ENCODE measurements at regions not wholly inside any gene's neighbourhood (a gene's known extent, or its start where the extent isn't known, plus 50 kb on each side); places are given as distances from the start of the nearest gene placed in this dataset.
"Not testable (repeated sequence)": the region's sequence is repeated elsewhere in the genome, so short reads cannot be mapped to it uniquely, and the experiment has no call there.

DNA sequence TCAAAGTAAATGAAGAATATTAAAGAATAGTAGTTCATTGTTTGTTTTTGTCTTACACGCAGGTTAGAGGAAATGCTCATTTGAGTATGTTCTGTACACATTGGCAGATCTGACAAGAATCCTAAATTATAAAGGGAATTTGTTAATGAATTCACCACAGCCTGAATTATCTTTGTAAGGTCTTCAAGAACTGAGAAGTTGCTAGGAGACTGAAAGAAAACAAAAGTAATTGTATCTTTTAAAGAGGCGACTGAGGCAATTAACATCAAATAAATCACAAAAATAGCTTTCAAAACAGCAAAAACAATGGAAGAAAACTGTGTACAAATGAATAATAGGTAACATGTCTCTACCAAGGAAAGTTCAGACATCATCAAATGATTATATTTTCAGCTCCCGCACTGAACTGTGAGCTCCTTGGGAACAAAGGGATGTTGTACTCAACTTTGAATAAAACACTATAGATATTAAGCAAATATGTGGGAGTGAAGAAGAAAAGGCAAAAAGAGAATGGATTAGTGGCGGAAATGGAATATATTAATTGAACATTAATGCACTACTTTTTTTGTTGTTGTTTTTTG lies 51.7 kb upstream of the ATIC start:
- Histone ChIP-seq H3K27me3 (replicated peaks) (no peaks in the 10 kb centered on the region), H3K4me1 (replicated peaks) (no peaks in the 10 kb centered on the region), H3K36me3 (no peaks in the 10 kb centered on the region), H3K27ac (no peak overlapping the region), H3K4me3 (no peak overlapping the region), H3K9me3 (replicated peaks) (no peaks in the 10 kb centered on the region)
- DNase-seq (ENCODE audit: low read depth in 1 of 2, low spot score in 2 of 2), result no peak

DNA sequence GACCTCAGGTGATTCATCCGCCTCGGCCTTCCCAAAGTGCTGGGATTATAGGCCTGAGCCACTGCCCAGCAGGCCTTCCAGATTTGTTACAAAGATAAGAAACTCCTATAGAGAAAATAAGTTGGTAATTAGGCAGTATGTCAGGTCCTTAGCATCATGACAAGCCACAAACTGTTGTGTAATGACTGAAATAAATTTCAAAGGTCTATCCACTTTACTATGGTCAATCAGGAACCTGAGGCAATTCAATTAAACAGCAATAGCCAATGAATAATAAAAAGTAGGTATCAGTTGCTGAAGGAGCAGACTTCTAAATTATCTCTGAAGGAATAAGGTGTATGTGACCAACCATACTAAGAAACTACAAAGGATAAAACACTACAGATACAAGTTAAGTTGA lies 62.4 kb upstream of the ATIC start:
- Histone ChIP-seq H3K36me3 (no peaks in the 10 kb centered on the region), H3K27me3 (replicated peaks) (no peaks in the 10 kb centered on the region), H3K4me1 (replicated peaks) (no peaks in the 10 kb centered on the region), H3K9me3 (replicated peaks) (no peaks in the 10 kb centered on the region), H3K4me3 (no peak overlapping the region), H3K27ac (no peak overlapping the region)
- DNase-seq (ENCODE audit: low read depth in 1 of 2, low spot score in 2 of 2), result no peak

DNA sequence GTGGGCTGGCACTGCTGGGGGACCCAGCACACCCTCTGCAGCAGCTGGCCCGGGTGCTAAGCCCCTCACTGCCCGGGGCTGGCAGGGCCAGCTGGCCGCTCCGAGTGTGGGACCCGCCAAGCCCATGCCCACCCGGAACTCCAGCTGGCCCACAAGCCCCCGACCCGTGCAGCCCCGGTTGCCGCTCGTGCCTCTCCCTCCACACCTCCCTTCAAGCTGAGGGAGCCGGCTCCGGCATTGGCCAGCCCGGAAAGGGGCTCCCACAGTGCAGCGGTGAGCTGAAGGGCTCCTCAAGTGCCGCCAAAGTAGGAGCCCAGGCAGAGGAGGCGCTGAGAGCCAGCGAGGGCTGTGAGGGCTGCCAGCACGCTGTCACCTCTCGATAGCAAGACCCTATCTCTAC lies 65.9 kb upstream of the ATIC start:
- not testable (repeated sequence) for H3K36me3 ChIP-seq; H3K27me3 ChIP-seq (replicated peaks); H3K4me3 ChIP-seq; H3K4me1 ChIP-seq (replicated peaks); H3K9me3 ChIP-seq (replicated peaks); DNase-seq (ENCODE audit: low read depth in 1 of 2, low spot score in 2 of 2); H3K27ac ChIP-seq

DNA sequence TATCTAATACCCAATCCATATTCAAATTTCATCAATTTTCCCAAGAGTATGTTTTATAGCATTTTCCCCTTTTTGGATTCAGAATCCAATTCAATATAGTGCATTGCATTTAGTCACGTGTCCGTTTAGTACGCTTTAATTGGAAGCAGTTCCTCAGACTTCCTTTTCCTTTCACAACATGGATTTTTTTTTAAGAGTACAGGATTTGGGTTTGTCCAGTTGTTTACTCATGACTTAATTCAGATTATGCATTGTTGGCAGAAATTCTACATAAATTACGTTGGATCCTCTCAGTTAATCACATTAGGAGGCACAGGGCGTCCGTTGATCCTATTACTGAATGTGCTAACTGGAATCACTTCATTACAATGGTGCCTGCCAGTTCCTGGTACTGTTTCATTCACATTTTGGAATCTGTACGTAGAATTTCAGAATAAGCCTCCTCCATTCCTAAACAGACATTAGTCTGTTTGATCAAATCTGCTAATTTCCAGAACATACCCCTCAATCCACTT lies 70.0 kb upstream of the ATIC start:
- H3K27me3 ChIP-seq (replicated peaks), result no peaks in the 10 kb centered on the region
- no peak overlapping the region for H3K27ac ChIP-seq
- H3K9me3 ChIP-seq (replicated peaks), result no peaks in the 10 kb centered on the region
- no peaks in the 10 kb centered on the region for H3K36me3 ChIP-seq
- no peak for DNase-seq (ENCODE audit: low read depth in 1 of 2, low spot score in 2 of 2)
- H3K4me1 ChIP-seq (replicated peaks), result no peaks in the 10 kb centered on the region
- no peak overlapping the region for H3K4me3 ChIP-seq

- no peaks in the 10 kb centered on the region for H3K27me3 ChIP-seq (replicated peaks)
- no peaks in the 10 kb centered on the region for H3K36me3 ChIP-seq
- no peak overlapping the region for H3K4me3 ChIP-seq
- H3K9me3 ChIP-seq (replicated peaks), result no peaks in the 10 kb centered on the region
- DNase-seq (ENCODE audit: low read depth in 1 of 2, low spot score in 2 of 2), result no peak
- H3K4me1 ChIP-seq (replicated peaks), result no peaks in the 10 kb centered on the region
- H3K27ac ChIP-seq, result no peak overlapping the region
These were observed 73.3 kb upstream of the ATIC start for GRCh38 chr2:215238485-215239098.

DNA sequence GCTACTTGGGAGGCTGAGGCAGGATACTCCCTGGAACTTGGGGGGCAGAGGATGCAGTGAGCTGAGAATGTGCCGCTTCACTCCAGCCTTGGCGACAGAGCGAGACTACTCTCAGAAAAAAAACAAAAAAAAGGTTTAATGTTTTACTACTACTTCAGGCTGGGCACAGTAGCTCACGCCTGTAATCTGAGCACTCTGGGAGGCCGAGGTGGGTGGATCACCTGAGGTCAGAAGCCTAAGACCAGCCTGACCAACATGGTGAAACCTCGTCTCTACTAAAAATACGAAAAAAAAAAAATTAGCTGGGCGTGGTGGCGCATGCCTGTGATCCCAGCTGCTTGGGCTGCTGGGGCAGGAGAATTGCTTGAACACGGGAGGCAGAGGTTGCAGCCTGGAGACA lies 75.7 kb upstream of the ATIC start:
- H3K4me1 ChIP-seq (replicated peaks), result no peaks in the 10 kb centered on the region; the same call in 1 of the 2 replicates
- H3K4me3 ChIP-seq, result no peak overlapping the region
- no peaks in the 10 kb centered on the region for H3K9me3 ChIP-seq (replicated peaks)
- no peaks in the 10 kb centered on the region for H3K36me3 ChIP-seq
- no peak for DNase-seq (ENCODE audit: low read depth in 1 of 2, low spot score in 2 of 2)
- H3K27me3 ChIP-seq (replicated peaks), result no peaks in the 10 kb centered on the region
- no peak overlapping the region for H3K27ac ChIP-seq

- H3K4me1 ChIP-seq (replicated peaks), result not testable (repeated sequence)
These were observed 81.8 kb upstream of the ABCA12 start for GRCh38 chr2:215220221-215220620.

DNA sequence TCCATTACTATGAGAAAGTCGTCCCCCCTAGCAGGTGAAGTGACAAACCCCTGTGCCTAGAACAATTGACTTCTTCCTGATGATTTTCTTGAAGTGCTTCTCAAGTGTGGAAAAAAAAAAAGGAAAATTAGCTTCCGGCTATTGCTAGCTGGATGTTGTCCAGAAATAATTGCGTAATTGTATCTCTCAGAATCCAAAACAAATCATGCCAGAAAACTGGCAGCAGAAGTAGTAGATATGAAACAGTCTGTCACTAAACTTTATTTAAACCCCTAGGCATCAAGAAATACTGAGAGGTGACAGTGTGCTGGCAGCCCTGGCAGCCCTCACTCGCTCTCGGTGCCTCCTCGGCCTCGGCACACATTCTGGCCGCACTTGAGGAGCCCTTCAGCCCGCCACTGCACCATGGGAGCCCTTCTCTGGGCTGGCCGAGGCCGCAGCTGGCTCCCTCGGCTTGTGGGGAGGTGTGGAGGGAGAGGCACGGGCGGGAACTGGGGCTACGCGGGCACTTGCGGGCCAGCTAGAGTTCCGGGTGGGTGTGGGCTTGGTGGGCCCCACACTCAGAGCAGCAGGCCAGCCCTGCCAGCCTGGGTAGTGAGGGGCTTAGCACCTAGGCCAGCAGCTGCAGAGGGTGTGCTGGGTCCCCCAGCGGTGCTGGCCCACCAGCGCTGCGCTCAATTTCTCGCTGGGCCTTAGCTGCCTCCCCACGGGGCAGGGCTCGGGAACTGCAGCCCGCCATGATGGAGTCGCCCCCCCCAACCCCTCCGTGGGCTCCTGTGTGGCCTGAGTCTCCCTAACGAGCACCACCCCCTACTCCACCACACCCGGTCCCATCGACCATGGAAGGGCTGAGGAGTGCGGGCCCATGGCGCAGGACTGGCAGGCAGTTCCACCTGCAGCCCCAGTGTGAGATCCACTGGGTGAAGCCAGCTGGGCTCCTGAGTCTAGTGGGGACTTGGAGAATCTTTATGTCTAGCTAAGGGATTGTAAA lies 80.5 kb upstream of the ABCA12 start:
- Histone ChIP-seq H3K27ac (no peak overlapping the region), H3K9me3 (replicated peaks) (no peaks in the 10 kb centered on the region), H3K36me3 (no peaks in the 10 kb centered on the region), H3K4me3 (no peak overlapping the region), H3K27me3 (replicated peaks) (no peaks in the 10 kb centered on the region), H3K4me1 (replicated peaks) (no peaks in the 10 kb centered on the region)
- no peak for DNase-seq (ENCODE audit: low read depth in 1 of 2, low spot score in 2 of 2)

More at GRCh38 chr2:215220221-215220620, 81.8 kb upstream of the ABCA12 start:
- not testable (repeated sequence) for H3K27me3 ChIP-seq (replicated peaks); H3K9me3 ChIP-seq (replicated peaks); DNase-seq (ENCODE audit: low read depth in 1 of 2, low spot score in 2 of 2); H3K36me3 ChIP-seq; H3K4me3 ChIP-seq; H3K27ac ChIP-seq

- DNase-seq (ENCODE audit: low read depth in 1 of 2, low spot score in 2 of 2), result no peak
- Histone ChIP-seq H3K36me3 (no peaks in the 10 kb centered on the region), H3K27ac (no peak overlapping the region), H3K27me3 (replicated peaks) (no peaks in the 10 kb centered on the region), H3K4me3 (no peak overlapping the region), H3K9me3 (replicated peaks) (no peaks in the 10 kb centered on the region), H3K4me1 (replicated peaks) (no peaks in the 10 kb centered on the region)
These were observed 78.4 kb upstream of the ABCA12 start for GRCh38 chr2:215216806-215217205.

GRCh38 chr2:215215637-215216036 lies 77.2 kb upstream of the ABCA12 start:
- no peaks in the 10 kb centered on the region for H3K27me3 ChIP-seq (replicated peaks)
- H3K4me1 ChIP-seq (replicated peaks), result no peaks in the 10 kb centered on the region
- no peaks in the 10 kb centered on the region for H3K36me3 ChIP-seq
- no peak overlapping the region for H3K4me3 ChIP-seq
- H3K9me3 ChIP-seq (replicated peaks), result no peaks in the 10 kb centered on the region
- DNase-seq (ENCODE audit: low read depth in 1 of 2, low spot score in 2 of 2), result peak in 1 of 2 experiments; percentile 23
- H3K27ac ChIP-seq, result no peak overlapping the region

DNA sequence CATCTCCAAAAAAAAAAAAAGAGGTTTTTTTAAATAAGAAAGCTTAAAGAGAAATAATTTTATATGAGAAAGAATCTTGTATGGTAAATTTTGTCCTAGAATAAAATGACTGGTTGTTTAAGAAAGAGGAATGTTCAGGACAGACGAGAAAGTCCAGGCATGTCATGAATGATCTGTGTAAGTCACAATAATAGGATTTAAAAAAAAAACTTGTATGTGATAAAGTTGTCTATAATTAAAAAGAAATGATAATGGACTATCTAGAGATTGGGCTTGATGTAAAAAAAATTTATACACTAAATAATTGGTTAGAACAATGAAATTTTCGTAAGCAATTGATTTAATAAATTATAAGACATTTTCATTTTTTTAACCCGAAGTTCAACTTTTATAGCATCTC lies 71.7 kb upstream of the ABCA12 start:
- H3K27me3 ChIP-seq (replicated peaks), result no peaks in the 10 kb centered on the region
- H3K9me3 ChIP-seq (replicated peaks), result no peaks in the 10 kb centered on the region
- no peaks in the 10 kb centered on the region for H3K4me1 ChIP-seq (replicated peaks)
- no peak overlapping the region for H3K27ac ChIP-seq
- no peak overlapping the region for H3K4me3 ChIP-seq
- H3K36me3 ChIP-seq, result no peaks in the 10 kb centered on the region
- DNase-seq (ENCODE audit: low read depth in 1 of 2, low spot score in 2 of 2), result no peak

GRCh38 chr2:215207791-215208367 lies 69.5 kb upstream of the ABCA12 start:
- Histone ChIP-seq H3K36me3 (no peaks in the 10 kb centered on the region), H3K27ac (no peak overlapping the region), H3K9me3 (replicated peaks) (no peaks in the 10 kb centered on the region), H3K4me3 (no peak overlapping the region), H3K27me3 (replicated peaks) (no peaks in the 10 kb centered on the region), H3K4me1 (replicated peaks) (no peaks in the 10 kb centered on the region)
- no peak for DNase-seq (ENCODE audit: low read depth in 1 of 2, low spot score in 2 of 2)

DNA sequence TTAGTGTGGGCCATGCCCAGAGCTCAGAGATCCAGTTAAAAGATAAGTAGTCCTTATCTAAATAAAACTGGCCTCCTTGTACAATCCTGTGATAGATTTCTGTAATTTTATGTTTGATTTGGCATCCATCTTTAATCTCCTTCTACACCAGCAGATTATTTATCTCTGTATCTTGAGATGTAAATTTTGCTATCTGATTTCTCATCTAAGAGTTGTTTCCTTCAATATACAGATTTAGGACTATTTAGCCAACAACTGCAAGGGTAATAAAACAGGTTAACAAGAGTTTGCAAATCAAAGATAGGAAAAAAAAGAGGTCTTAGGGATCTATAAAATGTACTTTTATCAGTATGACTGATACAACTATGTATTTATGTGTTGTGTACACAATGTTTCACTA lies 68.6 kb upstream of the ABCA12 start:
- H3K27me3 ChIP-seq (replicated peaks), result no peaks in the 10 kb centered on the region
- H3K4me1 ChIP-seq (replicated peaks), result no peaks in the 10 kb centered on the region
- no peak overlapping the region for H3K27ac ChIP-seq
- no peaks in the 10 kb centered on the region for H3K9me3 ChIP-seq (replicated peaks)
- no peaks in the 10 kb centered on the region for H3K36me3 ChIP-seq
- no peak for DNase-seq (ENCODE audit: low read depth in 1 of 2, low spot score in 2 of 2)
- H3K4me3 ChIP-seq, result no peak overlapping the region

DNA sequence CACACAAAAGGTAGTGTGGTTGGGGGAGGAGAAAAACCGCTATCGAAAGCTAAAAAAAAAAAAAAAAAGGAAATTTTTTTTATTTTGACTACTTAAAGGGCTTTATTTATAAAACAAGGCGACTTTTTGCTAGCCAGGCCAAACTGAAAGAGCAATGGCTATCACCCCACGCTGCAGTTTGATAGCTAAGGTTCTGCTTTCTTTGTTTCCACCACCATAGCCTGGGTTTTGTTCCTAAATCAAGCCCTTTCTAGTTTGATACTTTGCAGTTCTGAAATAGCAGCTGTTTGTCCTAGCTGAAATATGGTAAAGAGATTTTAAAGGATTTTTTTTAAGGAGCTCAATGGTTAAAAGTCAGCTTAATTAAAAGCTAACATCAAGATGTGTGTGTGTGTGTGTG lies 67.4 kb upstream of the ABCA12 start:
- H3K4me3 ChIP-seq, result no peak overlapping the region
- H3K27me3 ChIP-seq (replicated peaks), result no peaks in the 10 kb centered on the region
- H3K4me1 ChIP-seq (replicated peaks), result no peaks in the 10 kb centered on the region
- no peaks in the 10 kb centered on the region for H3K36me3 ChIP-seq
- H3K9me3 ChIP-seq (replicated peaks), result no peaks in the 10 kb centered on the region
- no peak overlapping the region for H3K27ac ChIP-seq
- no peak for DNase-seq (ENCODE audit: low read depth in 1 of 2, low spot score in 2 of 2)
